ENCODE measurements at regions not wholly inside any gene's neighbourhood (a gene's known extent, or its start where the extent isn't known, plus 50 kb on each side); places are given as distances from the start of the nearest gene placed in this dataset.

- TF ChIP-seq REST (IDR thresholded peaks at IDR 0.05; ENCODE audit: low read depth) (no peak), MAX (IDR thresholded peaks at IDR 0.05) (no peak), USF1 (IDR thresholded peaks at IDR 0.05) (no peak), FOXM1 (IDR thresholded peaks at IDR 0.05; ENCODE audit: borderline replicate concordance, low read depth) (no peak), RAD21 (IDR thresholded peaks at IDR 0.05; ENCODE audit: low read depth) (no peak), EGR1 (IDR thresholded peaks at IDR 0.05) (no peak)
Measured at GRCh38 chr12:126210026-126210425, 1144.8 kb downstream of the AACS start.

GRCh38 chr12:126210448-126210847 is 1145.2 kb downstream of the AACS start:
- TF ChIP-seq USF1 (IDR thresholded peaks at IDR 0.05) = no peak
- TF ChIP-seq YY1 (IDR thresholded peaks at IDR 0.05; ENCODE audit: low read depth) = no peak
- no peak for TF ChIP-seq ZBTB7A (IDR thresholded peaks at IDR 0.05; ENCODE audit: low read depth)
- no peak for TF ChIP-seq TCF12 (IDR thresholded peaks at IDR 0.05; ENCODE audit: low read depth)
- TF ChIP-seq EP300 (IDR thresholded peaks at IDR 0.05; ENCODE audit: borderline replicate concordance) = no peak

- TF ChIP-seq TCF12 (IDR thresholded peaks at IDR 0.05; ENCODE audit: low read depth) (no peak), CREB1 (IDR thresholded peaks at IDR 0.05; ENCODE audit: low read depth) (no peak), CEBPB (IDR thresholded peaks at IDR 0.05) (no peak), TAF1 (IDR thresholded peaks at IDR 0.05; ENCODE audit: low read depth) (no peak), USF1 (IDR thresholded peaks at IDR 0.05) (no peak), MAX (IDR thresholded peaks at IDR 0.05) (no peak), TEAD4 (IDR thresholded peaks at IDR 0.05) (no peak), REST (IDR thresholded peaks at IDR 0.05; ENCODE audit: low read depth) (no peak), EP300 (IDR thresholded peaks at IDR 0.05; ENCODE audit: borderline replicate concordance) (no peak), FOXM1 (IDR thresholded peaks at IDR 0.05; ENCODE audit: borderline replicate concordance, low read depth) (no peak), ZBTB7A (IDR thresholded peaks at IDR 0.05; ENCODE audit: low read depth) (no peak), RAD21 (IDR thresholded peaks at IDR 0.05; ENCODE audit: low read depth) (no peak), EGR1 (IDR thresholded peaks at IDR 0.05) (no peak), YY1 (IDR thresholded peaks at IDR 0.05; ENCODE audit: low read depth) (no peak), NFIC (IDR thresholded peaks at IDR 0.05) (no peak)
Measured at GRCh38 chr12:126212824-126213223, 1147.6 kb downstream of the AACS start.

GRCh38 chr12:126218697-126219096 is 1153.5 kb downstream of the AACS start:
- TF ChIP-seq YY1 (IDR thresholded peaks at IDR 0.05; ENCODE audit: low read depth) (no peak), RAD21 (IDR thresholded peaks at IDR 0.05; ENCODE audit: low read depth) (no peak), USF1 (IDR thresholded peaks at IDR 0.05) (no peak), TCF12 (IDR thresholded peaks at IDR 0.05; ENCODE audit: low read depth) (no peak), TEAD4 (IDR thresholded peaks at IDR 0.05) (no peak), MAX (IDR thresholded peaks at IDR 0.05) (no peak), EGR1 (IDR thresholded peaks at IDR 0.05) (no peak), NFIC (IDR thresholded peaks at IDR 0.05) (no peak), REST (IDR thresholded peaks at IDR 0.05; ENCODE audit: low read depth) (no peak), EP300 (IDR thresholded peaks at IDR 0.05; ENCODE audit: borderline replicate concordance) (no peak), TAF1 (IDR thresholded peaks at IDR 0.05; ENCODE audit: low read depth) (no peak)
